ENCODE measurements at regions not wholly inside any gene's neighbourhood (a gene's known extent, or its start where the extent isn't known, plus 50 kb on each side); places are given as distances from the start of the nearest gene placed in this dataset.

GRCh38 chr6:3623451-3624249, 127.9 kb downstream of the PXDC1 start:
- TF ChIP-seq, protein P1, sequence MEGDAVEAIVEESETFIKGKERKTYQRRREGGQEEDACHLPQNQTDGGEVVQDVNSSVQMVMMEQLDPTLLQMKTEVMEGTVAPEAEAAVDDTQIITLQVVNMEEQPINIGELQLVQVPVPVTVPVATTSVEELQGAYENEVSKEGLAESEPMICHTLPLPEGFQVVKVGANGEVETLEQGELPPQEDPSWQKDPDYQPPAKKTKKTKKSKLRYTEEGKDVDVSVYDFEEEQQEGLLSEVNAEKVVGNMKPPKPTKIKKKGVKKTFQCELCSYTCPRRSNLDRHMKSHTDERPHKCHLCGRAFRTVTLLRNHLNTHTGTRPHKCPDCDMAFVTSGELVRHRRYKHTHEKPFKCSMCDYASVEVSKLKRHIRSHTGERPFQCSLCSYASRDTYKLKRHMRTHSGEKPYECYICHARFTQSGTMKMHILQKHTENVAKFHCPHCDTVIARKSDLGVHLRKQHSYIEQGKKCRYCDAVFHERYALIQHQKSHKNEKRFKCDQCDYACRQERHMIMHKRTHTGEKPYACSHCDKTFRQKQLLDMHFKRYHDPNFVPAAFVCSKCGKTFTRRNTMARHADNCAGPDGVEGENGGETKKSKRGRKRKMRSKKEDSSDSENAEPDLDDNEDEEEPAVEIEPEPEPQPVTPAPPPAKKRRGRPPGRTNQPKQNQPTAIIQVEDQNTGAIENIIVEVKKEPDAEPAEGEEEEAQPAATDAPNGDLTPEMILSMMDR (IDR thresholded peaks at IDR 0.05) = no peak
- no peak for TF ChIP-seq POLR2AphosphoS5 (IDR thresholded peaks at IDR 0.05)

All from esophagus muscularis mucosa (tissue), 3 donors.